H1 (cell line): ENCODE measurements at regions not wholly inside any gene's neighbourhood (a gene's known extent, or its start where the extent isn't known, plus 50 kb on each side); places are given as distances from the start of the nearest gene placed in this dataset.

Experiments used
- BRCA1 ChIP-seq: IDR thresholded peaks from 2 replicates; pipeline ENCODE4 v1.6.1; 2012; ENCODE audit warnings: low read depth, low read length, improper control_type of control experiment
- CBX5 ChIP-seq: fragments of 300-800, 300-1000 bp; sonication (generic); IDR thresholded peaks from 2 replicates; pipeline ENCODE4 v1.7.1; 2016; ENCODE audit warnings: antibody characterized with exemption, low read length, low read depth
- CTBP2 ChIP-seq: IDR thresholded peaks from 2 replicates; pipeline ENCODE4 v1.7.0; 2011; ENCODE audit warnings: borderline replicate concordance, mild to moderate bottlenecking, moderate library complexity, mixed read lengths, low read length; ENCODE audit not compliant: insufficient read depth, insufficient read length
- RXRA ChIP-seq: IDR thresholded peaks from 2 replicates; pipeline ENCODE4 v1.6.1; 2011; ENCODE audit warnings: low read depth, mild to moderate bottlenecking, low read length, moderate library complexity; ENCODE audit not compliant: insufficient read depth
- SIRT6 ChIP-seq: IDR thresholded peaks from one replicate; pipeline ENCODE4 v1.7.1; 2012; ENCODE audit warnings: low read length, inconsistent platforms
- ZNF274 ChIP-seq: IDR thresholded peaks from 2 replicates; pipeline ENCODE4 v1.7.0; 2012; ENCODE audit warnings: low read length, borderline replicate concordance; ENCODE audit errors: extremely low read depth
- TF ChIP-seq, protein P1 (sequence below): fragments of 300-600 bp; sonication (generic); IDR thresholded peaks from 2 replicates; pipeline ENCODE4 v1.7.1; 2012; ENCODE audit warnings: low read length, moderate library complexity, mild to moderate bottlenecking, inconsistent platforms; ENCODE audit not compliant: insufficient replicate concordance
- TF ChIP-seq, protein P2 (sequence below): IDR thresholded peaks from 2 replicates; pipeline ENCODE4 v1.6.1; 2011; ENCODE audit warnings: low read length, improper control_type of control experiment

DNA sequence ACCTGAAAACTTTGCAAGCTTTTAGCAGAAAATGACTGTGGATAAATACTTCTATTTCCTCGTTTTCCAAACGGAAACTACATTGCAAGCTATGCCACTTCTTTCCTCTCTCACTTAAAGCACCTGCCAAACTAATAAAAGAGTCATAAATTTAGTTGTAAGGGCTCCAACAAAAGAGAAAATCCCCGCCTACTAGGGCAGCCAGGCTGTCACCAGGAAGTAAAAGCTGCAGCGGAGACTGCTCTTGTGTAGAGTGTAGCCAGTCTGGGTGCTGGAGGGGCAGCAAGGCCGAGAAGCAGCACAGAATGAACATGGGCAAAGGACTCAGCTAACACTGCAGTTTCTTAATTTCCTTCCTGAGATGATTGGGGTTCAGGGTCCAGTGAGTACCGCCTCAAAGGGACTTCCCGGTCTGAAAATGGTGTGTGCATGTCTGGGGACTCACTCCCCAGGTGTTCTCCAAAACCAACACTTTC, 89.3 kb upstream of the MAML3 start (continued):
- TF ChIP-seq, protein P1, sequence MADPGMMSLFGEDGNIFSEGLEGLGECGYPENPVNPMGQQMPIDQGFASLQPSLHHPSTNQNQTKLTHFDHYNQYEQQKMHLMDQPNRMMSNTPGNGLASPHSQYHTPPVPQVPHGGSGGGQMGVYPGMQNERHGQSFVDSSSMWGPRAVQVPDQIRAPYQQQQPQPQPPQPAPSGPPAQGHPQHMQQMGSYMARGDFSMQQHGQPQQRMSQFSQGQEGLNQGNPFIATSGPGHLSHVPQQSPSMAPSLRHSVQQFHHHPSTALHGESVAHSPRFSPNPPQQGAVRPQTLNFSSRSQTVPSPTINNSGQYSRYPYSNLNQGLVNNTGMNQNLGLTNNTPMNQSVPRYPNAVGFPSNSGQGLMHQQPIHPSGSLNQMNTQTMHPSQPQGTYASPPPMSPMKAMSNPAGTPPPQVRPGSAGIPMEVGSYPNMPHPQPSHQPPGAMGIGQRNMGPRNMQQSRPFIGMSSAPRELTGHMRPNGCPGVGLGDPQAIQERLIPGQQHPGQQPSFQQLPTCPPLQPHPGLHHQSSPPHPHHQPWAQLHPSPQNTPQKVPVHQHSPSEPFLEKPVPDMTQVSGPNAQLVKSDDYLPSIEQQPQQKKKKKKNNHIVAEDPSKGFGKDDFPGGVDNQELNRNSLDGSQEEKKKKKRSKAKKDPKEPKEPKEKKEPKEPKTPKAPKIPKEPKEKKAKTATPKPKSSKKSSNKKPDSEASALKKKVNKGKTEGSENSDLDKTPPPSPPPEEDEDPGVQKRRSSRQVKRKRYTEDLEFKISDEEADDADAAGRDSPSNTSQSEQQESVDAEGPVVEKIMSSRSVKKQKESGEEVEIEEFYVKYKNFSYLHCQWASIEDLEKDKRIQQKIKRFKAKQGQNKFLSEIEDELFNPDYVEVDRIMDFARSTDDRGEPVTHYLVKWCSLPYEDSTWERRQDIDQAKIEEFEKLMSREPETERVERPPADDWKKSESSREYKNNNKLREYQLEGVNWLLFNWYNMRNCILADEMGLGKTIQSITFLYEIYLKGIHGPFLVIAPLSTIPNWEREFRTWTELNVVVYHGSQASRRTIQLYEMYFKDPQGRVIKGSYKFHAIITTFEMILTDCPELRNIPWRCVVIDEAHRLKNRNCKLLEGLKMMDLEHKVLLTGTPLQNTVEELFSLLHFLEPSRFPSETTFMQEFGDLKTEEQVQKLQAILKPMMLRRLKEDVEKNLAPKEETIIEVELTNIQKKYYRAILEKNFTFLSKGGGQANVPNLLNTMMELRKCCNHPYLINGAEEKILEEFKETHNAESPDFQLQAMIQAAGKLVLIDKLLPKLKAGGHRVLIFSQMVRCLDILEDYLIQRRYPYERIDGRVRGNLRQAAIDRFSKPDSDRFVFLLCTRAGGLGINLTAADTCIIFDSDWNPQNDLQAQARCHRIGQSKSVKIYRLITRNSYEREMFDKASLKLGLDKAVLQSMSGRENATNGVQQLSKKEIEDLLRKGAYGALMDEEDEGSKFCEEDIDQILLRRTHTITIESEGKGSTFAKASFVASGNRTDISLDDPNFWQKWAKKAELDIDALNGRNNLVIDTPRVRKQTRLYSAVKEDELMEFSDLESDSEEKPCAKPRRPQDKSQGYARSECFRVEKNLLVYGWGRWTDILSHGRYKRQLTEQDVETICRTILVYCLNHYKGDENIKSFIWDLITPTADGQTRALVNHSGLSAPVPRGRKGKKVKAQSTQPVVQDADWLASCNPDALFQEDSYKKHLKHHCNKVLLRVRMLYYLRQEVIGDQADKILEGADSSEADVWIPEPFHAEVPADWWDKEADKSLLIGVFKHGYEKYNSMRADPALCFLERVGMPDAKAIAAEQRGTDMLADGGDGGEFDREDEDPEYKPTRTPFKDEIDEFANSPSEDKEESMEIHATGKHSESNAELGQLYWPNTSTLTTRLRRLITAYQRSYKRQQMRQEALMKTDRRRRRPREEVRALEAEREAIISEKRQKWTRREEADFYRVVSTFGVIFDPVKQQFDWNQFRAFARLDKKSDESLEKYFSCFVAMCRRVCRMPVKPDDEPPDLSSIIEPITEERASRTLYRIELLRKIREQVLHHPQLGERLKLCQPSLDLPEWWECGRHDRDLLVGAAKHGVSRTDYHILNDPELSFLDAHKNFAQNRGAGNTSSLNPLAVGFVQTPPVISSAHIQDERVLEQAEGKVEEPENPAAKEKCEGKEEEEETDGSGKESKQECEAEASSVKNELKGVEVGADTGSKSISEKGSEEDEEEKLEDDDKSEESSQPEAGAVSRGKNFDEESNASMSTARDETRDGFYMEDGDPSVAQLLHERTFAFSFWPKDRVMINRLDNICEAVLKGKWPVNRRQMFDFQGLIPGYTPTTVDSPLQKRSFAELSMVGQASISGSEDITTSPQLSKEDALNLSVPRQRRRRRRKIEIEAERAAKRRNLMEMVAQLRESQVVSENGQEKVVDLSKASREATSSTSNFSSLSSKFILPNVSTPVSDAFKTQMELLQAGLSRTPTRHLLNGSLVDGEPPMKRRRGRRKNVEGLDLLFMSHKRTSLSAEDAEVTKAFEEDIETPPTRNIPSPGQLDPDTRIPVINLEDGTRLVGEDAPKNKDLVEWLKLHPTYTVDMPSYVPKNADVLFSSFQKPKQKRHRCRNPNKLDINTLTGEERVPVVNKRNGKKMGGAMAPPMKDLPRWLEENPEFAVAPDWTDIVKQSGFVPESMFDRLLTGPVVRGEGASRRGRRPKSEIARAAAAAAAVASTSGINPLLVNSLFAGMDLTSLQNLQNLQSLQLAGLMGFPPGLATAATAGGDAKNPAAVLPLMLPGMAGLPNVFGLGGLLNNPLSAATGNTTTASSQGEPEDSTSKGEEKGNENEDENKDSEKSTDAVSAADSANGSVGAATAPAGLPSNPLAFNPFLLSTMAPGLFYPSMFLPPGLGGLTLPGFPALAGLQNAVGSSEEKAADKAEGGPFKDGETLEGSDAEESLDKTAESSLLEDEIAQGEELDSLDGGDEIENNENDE = no peak
- TF ChIP-seq CBX5 (no peak), SIRT6 (no peak), RXRA (no peak), BRCA1 (no peak), CTBP2 (no peak), ZNF274 (no peak)
- TF ChIP-seq, protein P2, sequence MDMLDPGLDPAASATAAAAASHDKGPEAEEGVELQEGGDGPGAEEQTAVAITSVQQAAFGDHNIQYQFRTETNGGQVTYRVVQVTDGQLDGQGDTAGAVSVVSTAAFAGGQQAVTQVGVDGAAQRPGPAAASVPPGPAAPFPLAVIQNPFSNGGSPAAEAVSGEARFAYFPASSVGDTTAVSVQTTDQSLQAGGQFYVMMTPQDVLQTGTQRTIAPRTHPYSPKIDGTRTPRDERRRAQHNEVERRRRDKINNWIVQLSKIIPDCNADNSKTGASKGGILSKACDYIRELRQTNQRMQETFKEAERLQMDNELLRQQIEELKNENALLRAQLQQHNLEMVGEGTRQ = no peak
- TF ChIP-seq, all 59 proteins: peak for 0
